NB4 (cell line): ENCODE measurements at regions not wholly inside any gene's neighbourhood (a gene's known extent, or its start where the extent isn't known, plus 50 kb on each side); places are given as distances from the start of the nearest gene placed in this dataset.

Experiments used
- CTCF ChIP-seq: IDR thresholded peaks from one replicate; pipeline ENCODE4 v1.5.1; 2012; ENCODE audit warnings: low read depth, low read length
- MAX ChIP-seq: IDR thresholded peaks from 2 replicates; pipeline ENCODE4 v1.6.1; 2011; ENCODE audit warnings: low read depth, low read length
- MYC ChIP-seq: IDR thresholded peaks from 2 replicates; pipeline ENCODE4 v1.6.1; 2011; ENCODE audit warnings: low read depth, low read length
- POLR2A ChIP-seq: IDR thresholded peaks from 2 replicates; pipeline ENCODE4 v1.6.1; 2011; ENCODE audit warnings: mild to moderate bottlenecking; ENCODE audit not compliant: insufficient read length; ENCODE audit errors: extremely low read depth

GRCh38 chr2:2861666-2862240 lies 515.9 kb downstream of the EIPR1 start:
- TF ChIP-seq POLR2A (no peak), CTCF (no peak), MAX (no peak), MYC (no peak)
